LHCN-M2 (cell line): ENCODE measurements at regions not wholly inside any gene's neighbourhood (a gene's known extent, or its start where the extent isn't known, plus 50 kb on each side); places are given as distances from the start of the nearest gene placed in this dataset.
A peak's percentile ranks its signal among the peaks of the same experiment; 100 is the strongest.

Experiments used
- DNase-seq: peaks from one replicate; pipeline ENCODE4 v3.0.0-alpha.2; 2012; ENCODE audit warnings: low read depth

DNA sequence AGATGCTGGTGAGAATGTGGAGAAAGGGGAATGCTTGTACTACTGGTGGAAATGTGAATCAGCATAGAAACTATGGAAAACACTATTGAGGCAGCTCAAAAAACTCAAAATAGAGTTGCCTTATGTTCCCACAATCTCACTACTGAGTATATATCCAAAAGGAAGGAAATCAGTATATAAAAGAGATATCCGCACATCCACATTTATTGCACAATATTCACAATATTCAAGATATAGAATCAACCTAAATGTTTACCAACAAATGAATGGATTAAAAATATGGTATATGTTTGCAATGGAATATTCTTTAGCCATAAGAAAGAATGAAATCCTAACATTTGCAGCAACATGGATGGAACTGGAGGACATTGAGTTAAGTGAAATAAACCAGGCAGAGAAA lies 686.8 kb downstream of the OTOL1 start:
- DNase-seq, result no peak

DNA sequence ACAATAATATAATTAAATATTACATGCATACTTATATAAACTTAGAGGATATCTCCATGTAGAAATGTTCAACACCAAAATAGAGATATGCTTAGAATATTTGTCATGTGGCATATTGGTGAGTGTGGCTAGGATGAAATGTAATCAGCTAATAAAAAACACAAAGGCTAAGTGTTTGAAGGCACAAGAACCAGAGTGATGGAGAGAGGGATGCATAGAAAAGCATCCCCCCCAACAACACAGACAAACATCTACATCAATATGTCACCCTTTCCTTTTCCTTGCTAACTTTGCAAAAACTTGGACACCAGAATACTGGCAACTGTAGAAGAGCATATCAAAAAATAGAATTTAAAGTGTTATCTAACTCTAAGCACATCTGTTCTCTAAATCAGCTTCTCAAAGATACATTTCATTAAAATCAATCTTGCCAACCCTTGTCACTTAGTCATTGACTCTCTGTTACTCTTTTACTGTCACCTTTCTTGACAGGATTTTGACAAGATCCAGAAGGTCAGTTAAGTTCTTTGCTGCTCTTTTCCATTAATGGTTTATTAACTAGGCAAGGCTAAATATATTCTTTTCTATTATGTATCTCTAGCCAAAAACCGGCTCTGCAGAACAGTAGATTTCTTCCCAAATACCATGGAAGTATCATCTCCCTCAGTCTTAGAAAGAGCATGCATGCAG lies 695.9 kb downstream of the OTOL1 start:
- DNase-seq, result no peak

DNA sequence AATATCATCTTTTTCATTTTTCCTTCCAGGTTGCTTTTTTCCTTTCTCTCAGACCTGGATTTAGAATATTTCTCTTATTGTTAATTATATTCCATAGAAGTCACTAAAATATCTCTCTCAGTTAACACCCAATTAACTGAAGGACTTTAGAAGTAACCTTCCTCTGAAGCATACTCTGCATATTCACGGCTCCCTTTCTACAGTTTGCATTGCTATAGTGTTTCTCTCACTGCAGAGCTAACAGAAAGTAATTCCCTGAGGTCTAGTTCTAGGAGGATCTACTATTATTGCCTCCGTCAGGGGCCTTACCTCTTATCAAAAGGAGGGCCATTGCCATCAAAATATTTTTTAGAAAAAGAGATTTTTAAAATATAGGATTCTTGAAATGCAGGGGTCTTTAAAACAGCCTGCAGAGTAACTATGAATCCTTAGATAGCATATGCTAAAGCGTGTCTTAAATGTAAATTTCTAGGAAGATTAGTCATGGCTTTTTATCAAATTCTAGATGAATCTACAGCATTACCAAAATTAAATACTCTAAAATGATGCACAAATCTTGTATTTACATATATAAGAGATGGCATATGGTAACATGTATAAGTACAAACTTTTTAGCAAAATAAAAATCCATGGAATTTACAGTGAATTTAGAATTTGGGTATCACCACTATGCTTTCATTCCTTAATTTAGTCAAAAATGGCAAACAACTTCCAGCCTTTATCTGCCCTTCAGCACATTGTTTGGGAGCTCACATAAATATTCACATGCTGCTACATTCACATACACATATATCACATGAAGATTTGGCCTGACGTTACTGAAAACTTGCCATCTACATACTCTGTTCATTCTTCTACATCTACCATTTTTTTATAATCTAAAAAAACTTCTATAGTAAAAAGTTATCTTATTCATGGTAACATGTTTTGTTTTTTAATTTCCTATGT lies 696.8 kb downstream of the OTOL1 start:
- DNase-seq, result no peak

DNA sequence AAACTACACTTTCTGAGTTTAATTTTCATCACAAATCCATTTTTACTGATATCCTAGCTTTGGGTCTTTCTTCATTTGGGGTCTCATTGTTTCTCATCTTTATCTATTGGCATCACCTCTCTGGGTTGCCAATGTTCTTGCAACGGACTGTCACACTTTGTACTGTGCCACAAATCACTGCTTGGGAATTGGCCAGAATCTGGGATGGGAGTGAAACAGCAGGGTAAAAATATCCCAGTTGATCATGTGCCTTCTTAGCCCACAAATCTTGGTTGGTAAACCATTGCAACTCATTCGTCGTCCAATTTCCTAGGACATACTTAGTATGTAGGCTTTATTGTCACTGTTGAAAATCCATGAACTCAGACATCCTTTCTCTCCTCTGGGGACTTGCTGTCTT lies 698.5 kb downstream of the OTOL1 start:
- DNase-seq, result no peak

DNA sequence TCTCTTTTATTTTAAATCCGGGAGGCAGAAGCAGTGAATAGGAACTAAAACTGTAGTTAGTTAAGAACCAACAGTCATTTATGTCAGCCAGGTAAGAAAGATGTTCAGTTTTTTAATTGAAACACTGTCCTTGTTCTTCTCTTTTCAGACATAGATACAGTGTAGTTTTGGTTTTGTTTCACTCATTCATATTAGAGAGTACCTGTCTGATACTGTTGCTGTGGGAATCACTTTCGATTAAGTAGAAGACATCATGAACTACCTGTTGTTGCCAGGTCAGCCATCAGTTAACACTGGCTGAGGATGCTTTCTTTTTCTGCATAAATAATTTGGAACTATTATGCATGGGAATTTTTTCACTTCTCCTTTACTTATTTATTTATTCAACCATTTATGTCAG lies 700.4 kb downstream of the OTOL1 start:
- DNase-seq, result no peak

DNA sequence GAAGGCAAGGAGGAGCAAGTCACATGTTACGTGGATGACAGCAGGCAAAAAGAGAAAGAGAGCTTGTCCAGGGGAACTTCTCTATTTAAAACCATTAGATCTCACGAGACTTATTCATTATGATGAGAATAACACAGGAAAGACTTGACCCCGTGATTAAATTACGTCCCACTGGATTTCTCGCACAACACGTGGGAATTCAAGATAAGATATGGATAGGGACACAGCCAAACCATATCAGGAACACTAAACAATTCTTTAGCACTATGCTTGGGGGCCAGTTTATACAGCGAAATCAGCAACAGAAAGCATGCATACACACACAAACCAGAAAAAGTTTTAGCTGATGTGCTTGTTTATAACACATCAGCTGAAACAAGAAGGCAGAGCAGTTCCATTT lies 704.2 kb downstream of the OTOL1 start:
- DNase-seq, result no peak

DNA sequence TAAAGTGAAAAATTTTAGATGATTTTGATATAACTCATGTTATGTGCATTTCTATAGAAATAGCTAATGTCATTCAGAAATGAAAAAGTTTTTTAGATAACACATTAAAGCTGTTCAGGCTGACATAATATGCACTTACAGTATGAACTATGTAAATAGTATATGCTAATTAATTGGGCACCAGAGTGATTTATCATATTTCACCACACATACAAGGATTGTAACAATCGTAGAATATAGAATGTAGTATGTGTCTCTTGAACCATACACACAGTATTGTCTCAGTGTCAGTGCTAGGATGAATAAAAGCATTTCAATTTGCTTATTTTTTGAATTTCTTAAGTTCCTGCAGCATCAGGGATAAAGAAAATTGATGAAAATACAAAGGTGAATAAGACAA lies 710.0 kb downstream of the OTOL1 start:
- no peak for DNase-seq

DNA sequence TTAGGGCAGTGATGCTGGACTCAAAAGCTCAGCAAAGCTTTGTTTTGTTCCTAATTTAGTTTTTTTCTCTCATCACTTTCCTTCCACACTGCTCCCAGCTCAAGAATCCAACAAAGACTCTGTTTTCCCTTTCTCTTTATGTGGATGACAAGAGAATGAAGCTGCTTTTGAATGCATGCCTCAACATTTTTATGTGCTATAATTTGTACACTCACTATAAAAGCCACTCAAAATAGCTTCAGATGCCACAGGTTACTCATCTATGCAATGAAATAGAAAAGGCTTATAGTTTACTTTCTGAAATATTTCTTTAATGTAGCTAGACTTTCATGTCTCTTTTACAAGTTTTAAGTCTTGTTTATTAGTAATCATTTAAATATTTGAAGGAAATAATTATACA lies 714.9 kb downstream of the OTOL1 start:
- no peak for DNase-seq

DNA sequence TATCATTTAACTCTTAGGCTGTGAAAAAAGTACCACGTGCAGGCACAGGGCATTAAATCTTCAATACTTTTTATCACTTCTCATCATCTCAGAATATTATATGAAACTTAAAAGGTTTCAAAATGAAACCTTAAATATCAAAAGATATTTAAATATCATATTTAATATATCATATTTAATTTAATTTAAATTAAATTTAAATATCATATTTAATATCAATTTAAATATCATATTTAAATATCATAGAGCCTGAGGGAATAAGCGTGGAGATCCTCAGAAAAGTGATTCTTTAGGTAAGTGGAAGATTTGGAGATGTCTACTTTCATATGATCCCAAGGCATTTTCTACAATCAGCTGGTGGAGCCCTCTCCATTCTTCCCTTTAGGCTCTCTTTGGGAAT lies 716.6 kb downstream of the OTOL1 start:
- DNase-seq, result no peak

DNA sequence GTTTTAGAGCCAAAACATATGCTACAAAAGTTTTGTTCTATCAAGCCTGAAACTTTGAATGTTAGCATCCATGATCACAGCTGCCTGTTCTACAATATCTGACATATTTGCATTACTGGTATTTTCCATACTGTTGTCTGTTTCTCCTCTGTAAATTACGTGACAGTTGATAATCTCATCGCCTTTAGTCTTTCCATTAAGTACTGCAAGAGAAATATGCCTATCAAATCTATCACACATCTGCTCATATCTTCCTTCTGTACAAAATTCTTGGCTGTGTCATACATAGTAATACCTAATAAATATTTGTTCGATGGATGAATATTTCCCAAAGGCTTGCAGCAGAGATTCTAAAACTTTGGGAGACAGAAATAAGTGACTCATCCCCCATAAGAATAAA lies 717.3 kb downstream of the OTOL1 start:
- no peak for DNase-seq

DNA sequence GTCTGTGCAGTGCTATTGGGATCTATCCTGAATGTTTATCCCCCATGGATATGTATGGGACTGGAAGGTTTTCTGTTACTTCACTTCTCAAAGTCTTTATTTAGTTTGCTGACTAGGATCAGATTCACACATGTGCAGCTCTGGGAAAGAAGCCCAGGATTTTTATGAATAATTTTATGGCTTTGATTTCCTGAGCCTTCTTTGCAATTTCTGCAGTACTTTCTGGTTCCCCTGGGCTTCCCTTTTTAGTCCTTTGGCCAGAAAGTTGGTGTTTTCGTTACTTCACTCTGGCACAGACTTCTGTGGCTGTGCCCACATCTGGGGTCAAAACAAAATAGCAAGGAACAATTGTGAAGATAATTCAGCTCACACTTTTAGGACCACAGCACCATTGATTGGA lies 721.0 kb downstream of the OTOL1 start:
- DNase-seq, result peak; percentile 34

DNA sequence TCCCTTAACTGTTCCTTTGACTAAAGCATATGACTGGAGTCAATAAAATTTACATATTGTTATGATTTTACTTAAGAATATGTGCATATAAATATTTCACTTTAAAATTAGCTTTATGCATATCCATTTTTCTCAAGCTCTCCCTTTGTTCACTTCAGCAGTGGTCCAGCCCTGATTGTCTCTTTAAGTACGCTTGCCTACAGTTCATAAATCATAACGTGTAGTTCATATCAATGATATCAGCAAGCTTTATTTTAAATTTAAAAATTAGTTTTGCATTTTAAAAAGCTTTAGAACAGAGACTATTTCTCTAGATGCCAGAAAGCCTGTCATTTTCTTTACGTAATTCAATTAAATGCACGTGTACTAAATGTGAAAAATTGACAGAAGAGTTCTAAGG lies 721.9 kb downstream of the OTOL1 start:
- no peak for DNase-seq

DNA sequence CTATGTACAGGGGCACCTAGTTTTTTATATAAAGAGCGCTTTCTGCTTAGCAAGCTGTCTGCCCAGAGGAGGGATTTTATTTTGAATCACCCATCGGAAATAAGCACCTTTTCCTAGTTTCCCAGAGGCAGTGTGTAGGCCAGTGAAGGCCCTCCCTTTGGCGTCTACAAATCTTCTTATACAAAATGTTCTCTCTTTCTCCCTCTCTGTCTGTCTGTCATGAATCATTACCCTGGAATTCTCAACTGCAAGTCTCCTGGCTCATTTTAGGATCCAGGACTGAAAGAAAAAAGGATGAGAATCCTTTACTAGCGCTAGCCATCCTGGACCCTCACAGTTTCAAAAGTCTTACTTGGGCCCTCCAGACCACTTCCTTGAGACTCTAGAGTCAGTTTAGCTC lies 728.1 kb downstream of the OTOL1 start:
- DNase-seq, result peak; percentile 20

DNA sequence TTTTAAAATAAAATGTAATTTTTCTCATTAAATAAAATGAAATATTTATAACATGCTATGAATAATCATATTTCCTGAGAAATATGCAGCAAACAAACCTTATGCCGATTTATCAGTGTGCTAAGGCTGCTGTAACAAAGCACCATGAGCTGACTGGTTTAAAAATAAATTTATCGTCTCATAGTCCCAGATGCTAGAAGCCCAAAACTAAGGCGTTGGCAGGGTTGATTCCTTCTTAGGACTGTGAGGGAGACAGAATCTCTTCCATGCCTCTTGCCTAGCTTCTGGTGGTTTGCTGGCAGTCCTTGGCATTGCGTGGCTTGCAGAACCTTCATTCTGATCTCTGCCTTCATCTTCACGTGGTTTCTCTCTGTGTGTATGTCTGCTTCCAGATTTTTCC lies 740.3 kb downstream of the OTOL1 start:
- no peak for DNase-seq

DNA sequence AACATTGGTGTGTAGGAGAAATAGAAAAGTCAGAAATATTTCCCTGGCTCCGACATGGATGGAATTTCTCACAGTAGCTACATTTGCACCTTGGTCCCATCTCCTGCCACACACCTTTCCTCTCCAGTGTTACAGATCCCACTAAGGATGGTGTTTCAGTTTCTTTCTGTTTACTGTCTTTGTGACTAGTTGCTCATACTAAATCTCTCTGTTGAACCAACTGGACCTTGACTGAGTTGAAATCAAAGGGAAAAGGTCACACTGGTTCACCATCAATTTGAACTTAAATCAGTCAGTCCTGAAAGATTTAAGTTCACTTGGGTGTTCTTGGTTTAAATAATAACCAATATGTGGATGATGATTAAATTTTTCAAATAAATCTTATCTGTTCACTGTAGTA lies 754.2 kb downstream of the OTOL1 start:
- no peak for DNase-seq

DNA sequence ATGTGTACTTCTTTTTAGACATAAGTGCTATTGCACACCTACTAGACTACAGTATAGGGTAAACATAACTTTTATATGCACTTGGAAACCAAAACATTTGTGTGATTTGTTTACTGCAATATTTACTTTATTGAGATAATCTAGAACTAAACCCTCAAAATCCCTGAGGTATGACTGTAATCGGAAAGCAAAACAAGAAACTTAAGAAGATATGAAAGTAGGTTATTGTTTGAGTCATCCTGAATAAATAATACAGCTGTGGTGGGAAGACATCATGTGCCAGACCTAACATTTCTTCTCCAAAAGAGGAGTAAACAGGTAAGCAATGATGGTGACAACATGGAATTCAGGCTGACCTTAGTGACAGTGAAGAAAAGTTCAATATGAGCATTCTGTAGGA lies 765.5 kb downstream of the OTOL1 start:
- peak; percentile 64 for DNase-seq

DNA sequence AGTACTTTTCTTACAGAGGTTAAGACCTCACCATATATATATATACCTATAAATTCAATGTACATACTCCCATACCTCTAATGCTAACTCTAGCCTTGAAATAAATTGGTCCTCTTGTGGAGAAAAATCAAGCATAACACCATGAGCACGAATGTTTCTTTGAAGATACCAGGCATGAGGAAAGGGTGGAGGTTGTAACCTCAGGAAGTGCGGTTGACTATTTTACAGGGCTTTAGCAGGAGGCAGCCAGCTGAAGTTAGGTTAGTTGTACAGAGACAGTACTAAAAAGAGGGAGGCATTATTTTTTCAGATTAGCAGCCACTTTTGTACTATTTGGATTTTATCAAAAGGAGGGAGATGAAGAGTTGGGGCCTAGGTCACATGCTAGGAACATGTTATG lies 767.0 kb downstream of the OTOL1 start:
- DNase-seq, result no peak

DNA sequence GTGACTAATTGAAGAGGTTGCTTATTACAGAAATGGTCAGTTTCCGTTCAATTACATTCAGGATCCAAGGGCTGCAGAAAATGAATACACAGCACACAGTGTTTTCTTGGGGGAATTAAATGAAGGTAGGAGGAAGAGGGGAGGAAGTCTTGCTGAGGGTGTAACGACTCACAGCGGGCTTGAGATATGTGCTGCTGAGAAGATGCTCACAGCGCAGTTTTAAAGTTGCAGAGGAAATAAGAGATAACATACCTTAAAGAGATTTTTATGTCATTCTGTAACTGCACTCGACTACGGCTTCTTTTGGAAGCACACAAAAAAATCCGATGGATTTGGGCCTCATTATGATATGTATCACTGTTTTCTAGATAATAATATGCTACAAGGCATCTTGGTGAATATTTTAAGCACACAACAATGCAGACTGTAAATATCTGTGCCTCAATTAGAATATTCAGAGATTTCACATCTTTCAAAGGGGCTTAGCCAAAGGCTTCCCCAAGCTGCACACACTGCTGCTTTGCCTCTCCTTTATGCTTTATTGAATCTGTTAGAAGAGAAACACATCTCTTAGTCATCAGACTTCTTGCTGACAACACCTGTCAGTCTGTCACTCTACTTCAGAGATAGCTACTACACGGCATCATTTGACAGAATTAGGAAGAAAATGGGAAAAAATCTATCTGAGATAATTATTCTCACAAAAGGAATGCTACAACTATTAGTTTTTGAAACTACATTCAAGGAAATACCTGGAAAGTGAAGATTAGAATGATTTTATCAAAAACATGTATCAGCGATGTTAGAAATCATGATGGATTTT lies 773.2 kb downstream of the OTOL1 start:
- DNase-seq, result no peak

DNA sequence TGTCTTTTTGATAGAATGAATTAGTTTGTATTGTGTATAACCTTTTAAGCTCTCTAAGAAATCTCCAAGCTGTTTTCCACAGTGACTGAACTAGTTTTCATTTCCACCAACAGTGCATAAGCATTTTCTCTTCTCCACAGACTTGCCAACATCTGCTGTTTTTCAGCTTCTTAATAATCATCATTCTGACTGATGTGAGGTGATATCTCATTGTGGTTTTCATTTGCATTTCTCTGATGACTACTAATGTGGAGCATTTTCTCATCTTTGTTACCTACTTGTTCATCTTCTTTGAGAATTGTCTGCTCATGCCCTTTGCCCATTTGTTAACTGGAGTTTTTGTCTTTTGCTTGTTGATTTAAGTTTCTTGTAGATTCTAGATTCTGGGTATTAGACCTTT lies 777.5 kb downstream of the OTOL1 start:
- peak; percentile 20 for DNase-seq

DNA sequence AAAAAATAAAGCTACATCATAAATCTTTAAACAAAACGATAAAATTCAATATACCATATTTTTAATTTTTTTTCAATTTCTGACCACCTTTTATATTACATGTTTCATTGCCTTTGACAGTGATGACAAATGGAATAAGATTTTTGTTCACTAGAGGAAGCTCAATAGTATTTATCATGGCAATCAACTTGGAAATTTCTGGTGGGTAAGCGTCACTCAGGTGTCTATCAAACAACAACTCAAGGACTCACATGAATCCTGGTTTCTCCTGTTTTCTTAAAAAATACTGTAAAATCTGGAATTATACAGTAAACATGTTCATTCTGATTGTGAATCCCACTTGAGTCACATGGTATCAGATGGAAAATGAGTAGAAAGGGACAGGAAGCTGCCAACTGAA lies 782.2 kb downstream of the OTOL1 start:
- no peak for DNase-seq

DNA sequence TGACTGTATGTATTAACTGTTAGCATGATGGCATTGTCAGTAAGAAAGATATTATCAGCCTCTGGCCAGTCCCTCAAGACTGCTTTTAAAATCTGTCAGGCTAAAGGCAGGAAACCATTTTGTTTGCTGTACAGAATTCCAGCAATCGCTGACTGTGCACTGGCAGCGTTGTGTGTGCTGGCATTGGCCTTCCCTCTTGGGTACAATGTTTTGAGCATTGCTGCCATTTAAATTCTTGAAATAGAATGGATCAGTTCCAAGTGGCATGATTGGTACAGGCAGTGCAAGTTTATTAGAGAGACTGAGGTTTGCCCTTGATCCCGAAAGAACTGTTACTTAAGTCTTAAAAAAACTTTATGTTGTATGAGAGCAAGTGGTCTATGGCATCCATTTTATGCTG lies 788.7 kb downstream of the OTOL1 start:
- DNase-seq, result no peak

DNA sequence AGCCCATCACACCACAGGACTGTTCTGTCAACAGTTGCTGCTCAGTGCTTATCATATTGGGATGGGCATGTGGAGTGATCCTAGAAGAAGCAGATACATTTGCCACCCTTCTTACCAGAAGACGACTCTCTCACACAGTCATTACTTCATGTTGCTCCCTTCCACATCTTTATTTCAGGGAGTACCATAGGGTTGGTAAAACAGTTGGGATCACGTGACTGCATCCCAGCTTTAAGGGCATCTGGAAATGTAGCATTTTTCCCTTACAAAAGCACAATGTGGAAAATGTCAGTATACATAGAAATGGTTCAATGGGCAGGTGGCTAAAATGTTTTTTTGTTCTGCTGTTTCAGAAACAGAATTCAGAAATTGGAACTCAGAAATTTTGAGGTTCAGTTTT lies 791.0 kb downstream of the OTOL1 start:
- DNase-seq, result no peak
